NT2/D1 (cell line): ENCODE measurements at regions not wholly inside any gene's neighbourhood (a gene's known extent, or its start where the extent isn't known, plus 50 kb on each side); places are given as distances from the start of the nearest gene placed in this dataset.

Source experiments
- YY1 ChIP-seq: IDR thresholded peaks from 2 replicates; pipeline ENCODE4 v1.6.1; 2011; ENCODE audit not compliant: insufficient read length, insufficient read depth
- ZNF274 ChIP-seq: IDR thresholded peaks from 2 replicates; pipeline ENCODE4 v1.6.1; 2011; ENCODE audit warnings: mild to moderate bottlenecking, low read depth, low read length

DNA sequence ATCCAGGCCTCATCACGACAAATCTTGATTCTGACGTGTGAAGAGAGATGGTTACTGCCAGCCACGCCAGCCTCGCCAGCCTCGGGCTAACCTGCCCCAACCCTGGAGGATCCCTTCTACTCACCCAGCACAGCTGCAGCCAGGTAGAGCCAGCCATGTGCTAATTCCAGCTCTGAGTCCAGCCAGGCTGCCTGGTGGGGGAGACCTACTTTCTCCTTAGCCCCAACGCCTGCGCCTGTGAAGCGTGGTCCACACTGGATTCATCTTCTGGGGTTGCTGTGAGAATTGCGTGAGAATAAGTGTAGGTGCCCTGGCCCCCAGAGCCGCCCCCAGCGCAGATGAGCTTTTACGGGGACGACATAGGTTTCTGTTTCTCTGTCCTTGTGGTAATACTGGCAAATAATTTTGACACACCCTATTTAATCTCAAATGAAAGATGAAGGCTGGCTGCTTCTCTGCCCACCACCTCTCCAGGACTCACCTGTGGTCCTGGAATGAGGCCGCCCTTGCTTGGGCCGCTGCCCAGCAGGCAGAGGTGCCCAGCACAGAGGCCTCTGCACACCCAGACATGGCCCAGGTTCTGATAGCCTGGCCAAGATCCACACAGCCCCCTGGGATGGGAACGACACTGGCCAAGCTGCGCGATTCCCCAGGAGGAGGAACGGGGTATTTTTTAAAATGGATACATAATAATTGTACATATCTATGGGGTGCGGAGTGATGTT is 528.4 kb downstream of the TBC1D22A start:
- no peak for TF ChIP-seq YY1
- no peak for TF ChIP-seq ZNF274
